Stomach (tissue), 8 donors: ENCODE measurements at regions not wholly inside any gene's neighbourhood (a gene's known extent, or its start where the extent isn't known, plus 50 kb on each side); places are given as distances from the start of the nearest gene placed in this dataset.

ENCODE experiments used
- DNase-seq, 2 donors: peaks; one replicate each; pipeline versions ENCODE4 v3.0.0 to v3.0.0-alpha.2; 2013 to 2019
- H3K27ac ChIP-seq, 5 donors: fragments of 200-600 bp in 4 of 5; sonication (generic) in 4 of 5; one replicate each; pipeline ENCODE4 v1.5.1; 2013 to 2019; ENCODE audit warnings: mild to moderate bottlenecking in 1 of 5, moderate library complexity in 1 of 5
- H3K27me3 ChIP-seq, 3 donors: fragments of 200-600 bp; sonication (generic); one replicate each; pipeline ENCODE4 v1.5.1; 2017 to 2019; ENCODE audit warnings: mixed run types in 1 of 3
- H3K36me3 ChIP-seq, 4 donors: fragments of 200-600 bp; sonication (generic); 1 replicate in 3 of 4; 2 replicates in 1 of 4; pipeline ENCODE4 v1.5.1; 2016 to 2019
- H3K4me1 ChIP-seq, 4 donors: fragments of 200-600 bp; sonication (generic); one replicate each; pipeline ENCODE4 v1.5.1; 2016 to 2019
- H3K4me3 ChIP-seq, 4 donors: fragments of 200-600 bp; sonication (generic) in 3 of 4; one replicate each; pipeline ENCODE4 v1.5.1; 2016 to 2019; ENCODE audit warnings: mild to moderate bottlenecking in 1 of 4
- H3K9me3 ChIP-seq, 4 donors: fragments of 200-600 bp; sonication (generic); one replicate each; pipeline ENCODE4 v1.5.1; 2016 to 2019
- EP300 ChIP-seq: sonication (generic); formaldehyde crosslinking; IDR thresholded peaks from one replicate; pipeline ENCODE4 v1.6.1; 2017; ENCODE audit warnings: antibody characterized with exemption
- POLR2A ChIP-seq, 4 donors: fragments of 450-650 bp; IDR thresholded peaks; one replicate each; pipeline ENCODE4 v1.6.1; 2016; ENCODE audit warnings: antibody characterized with exemption in 4 of 4, control low read depth in 2 of 4, mild to moderate bottlenecking in 1 of 4, moderate library complexity in 1 of 4
- POLR2AphosphoS5 ChIP-seq, 3 donors: sonication (generic); formaldehyde crosslinking; IDR thresholded peaks; one replicate each; pipeline ENCODE4 v1.6.1; 2016; ENCODE audit warnings: antibody characterized with exemption in 3 of 3
- WGBS, 5 donors: extraction: QIAGEN DNeasy Blood & Tissue Kit in 3 of 5; methylation state at CpG; one replicate each; pipeline versions ENCODE4 v1.1.5 to v1.1.7; 2013 to 2018; 5-methylcytosine and 5-hydroxymethylcytosine counted together
- intact Hi-C: fragments of 100-400 bp; cut with DNase I; formaldehyde crosslinking; loops from one replicate; pipeline ENCODE4 v1.15.1; 2023; ENCODE audit warnings: low total_unique reads
- TF ChIP-seq, protein P1 (sequence below), 7 experiments: fragments of 450-650 bp in 4 of 7; fragments of 200-600 bp in 3 of 7; sonication (generic) in 3 of 7; IDR thresholded peaks; one replicate each; pipeline ENCODE4 v1.5.1; 2016 to 2019; ENCODE audit warnings: antibody characterized with exemption in 7 of 7, control low read depth in 2 of 7, mild to moderate bottlenecking in 1 of 7
- donor health status: healthy with polysubstance abuse.
- donor health status: Bipolar disorder and iron deficiency.
- donor health status: healthy.

DNA sequence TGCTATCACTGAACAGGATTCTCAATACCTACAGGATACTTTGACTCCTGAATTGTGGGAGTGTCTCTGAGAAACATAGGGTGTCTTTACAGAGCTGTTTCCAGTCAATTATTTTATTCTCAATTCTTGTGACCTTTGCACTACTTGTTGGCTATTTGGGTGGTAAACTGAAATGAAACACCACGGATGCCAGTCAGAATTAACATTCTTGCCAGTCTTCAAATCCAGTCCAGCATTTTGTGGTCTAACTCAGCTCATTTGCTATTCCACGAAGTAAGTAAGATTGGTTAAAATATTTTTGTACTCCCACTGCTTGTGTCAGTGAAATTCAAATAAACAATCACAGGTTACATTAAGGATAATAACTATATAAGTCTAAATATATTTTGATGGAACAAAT is 197.9 kb downstream of the ANKRD50 start:
- Histone ChIP-seq H3K9me3 (no peaks in the 10 kb centered on the region), H3K4me3 (no peak overlapping the region), H3K27me3 (no peaks in the 10 kb centered on the region), H3K27ac (no peak overlapping the region), H3K4me1 (no peaks in the 10 kb centered on the region), H3K36me3 (no peaks in the 10 kb centered on the region)
- no peak for DNase-seq
- intact Hi-C loops, result no loop called here
- WGBS, 5 donors, result 74 to 86% (median 82%) methylated on average over 2 of the region's 2 CpGs
- TF ChIP-seq POLR2A (IDR thresholded peaks at IDR 0.05) (no peak), EP300 (no peak), POLR2AphosphoS5 (IDR thresholded peaks at IDR 0.05) (no peak)
- TF ChIP-seq, protein P1, sequence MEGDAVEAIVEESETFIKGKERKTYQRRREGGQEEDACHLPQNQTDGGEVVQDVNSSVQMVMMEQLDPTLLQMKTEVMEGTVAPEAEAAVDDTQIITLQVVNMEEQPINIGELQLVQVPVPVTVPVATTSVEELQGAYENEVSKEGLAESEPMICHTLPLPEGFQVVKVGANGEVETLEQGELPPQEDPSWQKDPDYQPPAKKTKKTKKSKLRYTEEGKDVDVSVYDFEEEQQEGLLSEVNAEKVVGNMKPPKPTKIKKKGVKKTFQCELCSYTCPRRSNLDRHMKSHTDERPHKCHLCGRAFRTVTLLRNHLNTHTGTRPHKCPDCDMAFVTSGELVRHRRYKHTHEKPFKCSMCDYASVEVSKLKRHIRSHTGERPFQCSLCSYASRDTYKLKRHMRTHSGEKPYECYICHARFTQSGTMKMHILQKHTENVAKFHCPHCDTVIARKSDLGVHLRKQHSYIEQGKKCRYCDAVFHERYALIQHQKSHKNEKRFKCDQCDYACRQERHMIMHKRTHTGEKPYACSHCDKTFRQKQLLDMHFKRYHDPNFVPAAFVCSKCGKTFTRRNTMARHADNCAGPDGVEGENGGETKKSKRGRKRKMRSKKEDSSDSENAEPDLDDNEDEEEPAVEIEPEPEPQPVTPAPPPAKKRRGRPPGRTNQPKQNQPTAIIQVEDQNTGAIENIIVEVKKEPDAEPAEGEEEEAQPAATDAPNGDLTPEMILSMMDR (IDR thresholded peaks at IDR 0.05), result no peak

DNA sequence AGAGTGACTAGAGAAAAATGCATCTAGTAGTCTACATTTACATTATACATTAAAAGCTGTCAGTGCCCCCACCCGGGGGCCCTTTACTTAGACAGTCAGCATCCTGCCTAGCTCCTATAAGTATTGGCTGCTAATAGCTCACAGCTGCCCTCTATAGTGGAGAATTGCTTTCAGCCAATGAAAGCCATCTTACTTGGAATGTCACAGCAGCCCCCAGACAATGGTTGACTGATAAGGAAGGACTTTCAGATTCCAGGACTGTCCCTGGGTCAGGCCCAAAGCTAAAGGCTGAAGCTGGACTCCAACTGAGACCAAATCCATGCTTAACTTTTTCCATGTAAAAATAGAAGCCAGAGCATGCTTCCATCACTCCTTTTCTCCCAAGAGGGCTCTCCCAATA is 196.9 kb downstream of the ANKRD50 start:
- Histone ChIP-seq H3K27ac (no peak overlapping the region), H3K27me3 (no peaks in the 10 kb centered on the region), H3K4me3 (no peak overlapping the region), H3K36me3 (no peaks in the 10 kb centered on the region), H3K9me3 (no peaks in the 10 kb centered on the region), H3K4me1 (no peaks in the 10 kb centered on the region)
- TF ChIP-seq EP300, result no peak
- TF ChIP-seq POLR2AphosphoS5 (IDR thresholded peaks at IDR 0.05), result no peak
- no peak for TF ChIP-seq POLR2A (IDR thresholded peaks at IDR 0.05)
- TF ChIP-seq, protein P1 (IDR thresholded peaks at IDR 0.05), result no peak
- WGBS, 5 donors, result 74 to 89% (median 85%) methylated on average over 1 of the region's 1 CpG
- intact Hi-C loops, result no loop called here
- no peak for DNase-seq

DNA sequence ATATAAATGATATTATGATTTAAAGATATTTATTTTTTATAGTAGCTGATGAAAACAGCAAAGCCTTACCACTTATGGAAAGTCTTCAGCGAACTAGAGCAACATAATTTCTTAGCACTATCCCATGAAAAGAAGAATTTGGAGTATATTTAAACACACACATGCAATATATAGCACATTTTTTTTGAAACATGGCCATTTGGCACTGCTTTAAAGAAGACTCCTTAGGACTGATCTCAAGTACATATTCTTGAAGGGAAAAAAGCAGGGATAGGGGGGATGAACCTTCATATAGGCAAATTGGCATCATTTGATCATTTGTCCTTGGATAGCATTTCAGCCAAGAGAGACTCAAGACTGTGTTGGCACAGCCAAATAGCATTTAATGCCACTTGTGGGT is 193.3 kb downstream of the ANKRD50 start:
- no peak overlapping the region for H3K4me3 ChIP-seq
- no peaks in the 10 kb centered on the region for H3K4me1 ChIP-seq

DNA sequence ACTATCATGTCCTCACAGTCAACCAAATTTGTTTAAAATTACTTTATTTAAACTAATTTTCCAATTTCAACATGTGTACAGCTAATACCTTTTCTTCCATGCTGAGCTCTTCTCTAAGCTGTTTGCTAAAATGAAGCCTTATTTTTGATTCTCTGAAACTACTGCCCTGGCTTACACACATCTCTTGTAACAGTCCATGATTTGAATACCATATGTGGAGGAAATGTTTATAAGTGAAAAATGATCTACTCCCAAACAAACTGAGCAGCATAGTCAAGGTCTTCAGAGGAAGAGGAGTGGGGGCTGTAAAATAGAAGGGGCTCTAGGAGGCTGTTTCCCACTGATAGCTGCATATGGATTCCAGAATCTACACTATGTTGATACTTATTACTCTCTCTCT is 188.7 kb downstream of the ANKRD50 start:
- H3K27me3 ChIP-seq, result no peaks in the 10 kb centered on the region
- intact Hi-C loops, result no loop called here
- H3K4me1 ChIP-seq, result peaks cover 0 to 3% (median 0%) of the 10 kb centered on the region in 4 donors
- no peak overlapping the region for H3K27ac ChIP-seq
- DNase-seq, result no peak
- TF ChIP-seq POLR2AphosphoS5 (IDR thresholded peaks at IDR 0.05) (no peak), EP300 (no peak), POLR2A (IDR thresholded peaks at IDR 0.05) (no peak)
- TF ChIP-seq, protein P1 (IDR thresholded peaks at IDR 0.05), result no peak
- no peaks in the 10 kb centered on the region for H3K9me3 ChIP-seq
- no peak overlapping the region for H3K4me3 ChIP-seq
- no peaks in the 10 kb centered on the region for H3K36me3 ChIP-seq

More for the DNA sequence above, 193.3 kb downstream of the ANKRD50 start:
- intact Hi-C loops, result no loop called here
- H3K36me3 ChIP-seq, result no peaks in the 10 kb centered on the region
- H3K27ac ChIP-seq, result no peak overlapping the region
- WGBS, 5 donors, result 77 to 92% (median 91%) methylated on average over 1 of the region's 1 CpG
- H3K9me3 ChIP-seq, result no peaks in the 10 kb centered on the region
- H3K27me3 ChIP-seq, result no peaks in the 10 kb centered on the region
- no peak for DNase-seq
- no peak for TF ChIP-seq POLR2AphosphoS5 (IDR thresholded peaks at IDR 0.05)
- TF ChIP-seq, protein P1 (IDR thresholded peaks at IDR 0.05), result no peak
- TF ChIP-seq POLR2A (IDR thresholded peaks at IDR 0.05), result no peak
- TF ChIP-seq EP300, result no peak
